ENCODE measurements at regions not wholly inside any gene's neighbourhood (a gene's known extent, or its start where the extent isn't known, plus 50 kb on each side); places are given as distances from the start of the nearest gene placed in this dataset.
A peak's percentile ranks its signal among the peaks of the same experiment; 100 is the strongest.

GRCh38 chr17:55622547-55622946 is 100.1 kb downstream of the TMEM100 start:
- H3K27ac ChIP-seq = no peak overlapping the region
- DNase-seq = no peak
- TF ChIP-seq POLR2A (IDR thresholded peaks at IDR 0.05) = no peak
- TF ChIP-seq, protein P1, sequence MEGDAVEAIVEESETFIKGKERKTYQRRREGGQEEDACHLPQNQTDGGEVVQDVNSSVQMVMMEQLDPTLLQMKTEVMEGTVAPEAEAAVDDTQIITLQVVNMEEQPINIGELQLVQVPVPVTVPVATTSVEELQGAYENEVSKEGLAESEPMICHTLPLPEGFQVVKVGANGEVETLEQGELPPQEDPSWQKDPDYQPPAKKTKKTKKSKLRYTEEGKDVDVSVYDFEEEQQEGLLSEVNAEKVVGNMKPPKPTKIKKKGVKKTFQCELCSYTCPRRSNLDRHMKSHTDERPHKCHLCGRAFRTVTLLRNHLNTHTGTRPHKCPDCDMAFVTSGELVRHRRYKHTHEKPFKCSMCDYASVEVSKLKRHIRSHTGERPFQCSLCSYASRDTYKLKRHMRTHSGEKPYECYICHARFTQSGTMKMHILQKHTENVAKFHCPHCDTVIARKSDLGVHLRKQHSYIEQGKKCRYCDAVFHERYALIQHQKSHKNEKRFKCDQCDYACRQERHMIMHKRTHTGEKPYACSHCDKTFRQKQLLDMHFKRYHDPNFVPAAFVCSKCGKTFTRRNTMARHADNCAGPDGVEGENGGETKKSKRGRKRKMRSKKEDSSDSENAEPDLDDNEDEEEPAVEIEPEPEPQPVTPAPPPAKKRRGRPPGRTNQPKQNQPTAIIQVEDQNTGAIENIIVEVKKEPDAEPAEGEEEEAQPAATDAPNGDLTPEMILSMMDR (IDR thresholded peaks at IDR 0.05) = no peak

DNA sequence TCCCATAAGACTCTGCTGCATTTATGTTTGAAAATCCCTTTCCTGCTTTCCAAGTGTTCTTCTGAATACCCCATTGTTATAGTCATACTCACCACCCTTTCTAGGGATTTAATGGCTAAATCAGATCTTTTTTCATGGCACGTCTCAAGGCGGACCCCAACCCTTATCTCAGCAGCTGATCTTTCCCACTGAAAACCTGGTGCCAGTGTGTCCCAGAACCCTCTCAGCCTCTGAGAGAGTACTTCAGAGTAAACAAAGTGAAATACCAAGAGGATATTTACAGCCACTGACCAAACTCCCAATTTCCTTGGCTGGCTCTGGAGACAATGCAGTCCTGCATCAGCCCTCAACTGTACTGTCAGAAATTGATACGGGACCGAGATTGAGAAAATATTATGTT is 101.7 kb downstream of the TMEM100 start:
- Histone ChIP-seq H3K27me3 (no peaks in the 10 kb centered on the region), H3K27ac (no peak overlapping the region)
- no peak for TF ChIP-seq POLR2A (IDR thresholded peaks at IDR 0.05)
- TF ChIP-seq, protein P1 (IDR thresholded peaks at IDR 0.05) = no peak

More at GRCh38 chr17:55622547-55622946, 100.1 kb downstream of the TMEM100 start:
- H3K36me3 ChIP-seq = no peaks in the 10 kb centered on the region
- no peaks in the 10 kb centered on the region for H3K9me3 ChIP-seq
- no peak overlapping the region for H3K4me3 ChIP-seq
- H3K27me3 ChIP-seq = no peaks in the 10 kb centered on the region
- H3K4me1 ChIP-seq = no peaks in the 10 kb centered on the region

GRCh38 chr17:55620023-55620422 is 102.6 kb downstream of the TMEM100 start:
- Histone ChIP-seq H3K36me3 (no peaks in the 10 kb centered on the region), H3K27me3 (no peaks in the 10 kb centered on the region), H3K4me1 (no peaks in the 10 kb centered on the region), H3K9me3 (no peaks in the 10 kb centered on the region), H3K4me3 (no peak overlapping the region), H3K27ac (peak overlapping the region in 1 of 4 donors; percentile 42)
- DNase-seq = no peak
- no peak for TF ChIP-seq POLR2A (IDR thresholded peaks at IDR 0.05)
- TF ChIP-seq, protein P1 (IDR thresholded peaks at IDR 0.05) = no peak

More for the DNA sequence above, 101.7 kb downstream of the TMEM100 start:
- H3K4me3 ChIP-seq = no peak overlapping the region
- no peak for DNase-seq
- no peaks in the 10 kb centered on the region for H3K4me1 ChIP-seq
- H3K36me3 ChIP-seq = no peaks in the 10 kb centered on the region
- H3K9me3 ChIP-seq = no peaks in the 10 kb centered on the region

- Histone ChIP-seq H3K27me3 (no peaks in the 10 kb centered on the region), H3K4me1 (no peaks in the 10 kb centered on the region), H3K9me3 (no peaks in the 10 kb centered on the region), H3K36me3 (no peaks in the 10 kb centered on the region), H3K27ac (no peak overlapping the region), H3K4me3 (no peak overlapping the region)
- DNase-seq = no peak
- TF ChIP-seq, protein P1 (IDR thresholded peaks at IDR 0.05) = no peak
- TF ChIP-seq POLR2A (IDR thresholded peaks at IDR 0.05) = no peak
Observed at GRCh38 chr17:55617441-55617840, 105.2 kb downstream of the TMEM100 start.

GRCh38 chr17:55614061-55614460 is 102.8 kb upstream of the SMIM36 start:
- no peaks in the 10 kb centered on the region for H3K9me3 ChIP-seq
- no peak for TF ChIP-seq POLR2A (IDR thresholded peaks at IDR 0.05)
- TF ChIP-seq, protein P1 (IDR thresholded peaks at IDR 0.05) = no peak
- no peak overlapping the region for H3K27ac ChIP-seq
- H3K4me1 ChIP-seq = no peaks in the 10 kb centered on the region
- no peaks in the 10 kb centered on the region for H3K36me3 ChIP-seq
- no peak overlapping the region for H3K4me3 ChIP-seq
- no peak for DNase-seq
- H3K27me3 ChIP-seq = no peaks in the 10 kb centered on the region

DNA sequence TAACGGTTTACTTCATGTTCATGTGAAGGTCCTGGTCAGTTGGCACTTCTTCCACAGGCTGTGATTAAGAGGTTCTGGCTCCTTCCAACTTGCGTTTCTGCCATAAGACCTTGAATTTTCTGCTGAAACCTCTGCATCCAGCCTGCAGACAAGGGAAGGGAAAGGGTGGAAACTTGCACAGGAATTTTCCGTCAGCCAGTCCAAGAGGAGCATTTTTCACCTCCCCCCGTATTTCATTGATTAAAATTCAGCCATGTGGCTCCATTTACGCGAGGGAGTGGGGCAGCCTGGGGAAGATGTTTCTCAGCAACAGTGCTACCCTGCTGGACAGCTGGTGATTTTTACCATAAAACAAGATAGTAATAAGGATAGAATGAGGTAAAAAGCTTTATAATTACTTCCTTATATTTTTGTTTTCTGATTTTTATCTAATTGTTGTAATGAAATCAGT is 101.5 kb upstream of the SMIM36 start:
- TF ChIP-seq POLR2A (IDR thresholded peaks at IDR 0.05) = no peak
- TF ChIP-seq, protein P1 (IDR thresholded peaks at IDR 0.05) = no peak
- no peak overlapping the region for H3K27ac ChIP-seq

More for the DNA sequence above, 101.5 kb upstream of the SMIM36 start:
- H3K4me1 ChIP-seq = no peaks in the 10 kb centered on the region
- H3K4me3 ChIP-seq = no peak overlapping the region
- H3K36me3 ChIP-seq = no peaks in the 10 kb centered on the region
- H3K9me3 ChIP-seq = no peaks in the 10 kb centered on the region
- no peaks in the 10 kb centered on the region for H3K27me3 ChIP-seq
- no peak for DNase-seq
